WTC11 (cell line): ENCODE measurements at regions not wholly inside any gene's neighbourhood (a gene's known extent, or its start where the extent isn't known, plus 50 kb on each side); places are given as distances from the start of the nearest gene placed in this dataset.

Source experiments
- ATAC-seq: fragments of 200-7000 bp; cut with Tn5 transposase; 2 replicates; pipeline ENCODE4 v1.10.0; 2021; ENCODE audit warnings: mild to moderate bottlenecking, moderate library complexity
- CTCF ChIA-PET: fragments of 300-600 bp; sonication (Branson Sonifier 250); formaldehyde crosslinking; loops from one replicate; lab custom pipeline; 2021; ENCODE audit warnings: antibody characterized with exemption; lab: Charles Lee
- POLR2A ChIA-PET: fragments of 350-600 bp; sonication (Branson Sonifier 250); formaldehyde crosslinking; loops from one replicate; lab custom pipeline; 2021; ENCODE audit warnings: antibody characterized with exemption; lab: Charles Lee
- DNase-seq: peaks from one replicate; pipeline ENCODE4 v3.0.0; 2021; ENCODE audit warnings: low spot score
- H3K27ac Mint-ChIP-seq: 2 replicates; pipeline ENCODE4 v1.8.0; 2021; ENCODE audit warnings: mixed read lengths
- H3K27me3 Mint-ChIP-seq: 2 replicates; pipeline ENCODE4 v1.8.0; 2021; ENCODE audit warnings: low read depth, mild to moderate bottlenecking, moderate library complexity, mixed read lengths
- H3K36me3 Mint-ChIP-seq: 2 replicates; pipeline ENCODE4 v1.8.0; 2021; ENCODE audit warnings: mixed read lengths
- H3K4me1 Mint-ChIP-seq: 2 replicates; pipeline ENCODE4 v1.8.0; 2022; ENCODE audit warnings: mixed read lengths
- H3K4me3 Mint-ChIP-seq: 2 replicates; pipeline ENCODE4 v1.8.0; 2021; ENCODE audit warnings: mild to moderate bottlenecking, moderate library complexity, mixed read lengths
- H3K9me3 Mint-ChIP-seq: 2 replicates; pipeline ENCODE4 v1.8.0; 2021; ENCODE audit warnings: mixed read lengths
- ATF2 ChIP-seq: sonication (generic); formaldehyde crosslinking; IDR thresholded peaks from 2 replicates; pipeline ENCODE4 v1.8.1; 2022; ENCODE audit warnings: low read depth, missing genetic modification reagents, borderline replicate concordance
- ATF3 ChIP-seq: sonication (generic); formaldehyde crosslinking; conservative IDR thresholded peaks from 2 replicates; pipeline ENCODE4 v1.8.1; 2022; ENCODE audit warnings: mild to moderate bottlenecking, missing genetic modification reagents
- CDX4 ChIP-seq: fragments of 250-450 bp; sonication (Bioruptor Pico); IDR thresholded peaks from 2 replicates; pipeline ENCODE4 v1.9.0; 2021; ENCODE audit warnings: moderate library complexity, mild to moderate bottlenecking, inconsistent platforms, borderline replicate concordance
- EMX1 ChIP-seq: fragments of 250-450 bp; sonication (Bioruptor Pico); IDR thresholded peaks from 2 replicates; pipeline ENCODE4 v1.8.0; 2021; ENCODE audit warnings: mild to moderate bottlenecking
- KAT7 ChIP-seq: sonication (generic); formaldehyde crosslinking; IDR thresholded peaks from 2 replicates; pipeline ENCODE4 v1.8.1; 2023; ENCODE audit warnings: missing genetic modification reagents, mild to moderate bottlenecking, borderline replicate concordance
- NFYB ChIP-seq: sonication (generic); formaldehyde crosslinking; conservative IDR thresholded peaks from 2 replicates; pipeline ENCODE4 v1.8.0; 2022; ENCODE audit warnings: low read depth, missing genetic modification reagents
- RELA ChIP-seq: sonication (generic); formaldehyde crosslinking; IDR thresholded peaks from 2 replicates; pipeline ENCODE4 v1.8.1; 2022; ENCODE audit warnings: missing genetic modification reagents, mild to moderate bottlenecking, borderline replicate concordance
- RORB ChIP-seq: fragments of 250-450 bp; sonication (Bioruptor Pico); IDR thresholded peaks from 2 replicates; pipeline ENCODE4 v1.9.0; 2021; ENCODE audit warnings: mild to moderate bottlenecking
- SMAD4 ChIP-seq: sonication (generic); formaldehyde crosslinking; IDR thresholded peaks from 2 replicates; pipeline ENCODE4 v1.8.0; 2022; ENCODE audit warnings: mild to moderate bottlenecking, missing genetic modification reagents
- TCF7 ChIP-seq: sonication (generic); formaldehyde crosslinking; IDR thresholded peaks from 2 replicates; pipeline ENCODE4 v1.8.0; 2022; ENCODE audit warnings: mild to moderate bottlenecking, low read depth, missing genetic modification reagents, moderate library complexity
- ZNF138 ChIP-seq: sonication (generic); formaldehyde crosslinking; conservative IDR thresholded peaks from 2 replicates; pipeline ENCODE4 v1.8.1; 2022; ENCODE audit warnings: mild to moderate bottlenecking, moderate library complexity, missing genetic modification reagents
- ZNF263 ChIP-seq: sonication (generic); formaldehyde crosslinking; IDR thresholded peaks from 2 replicates; pipeline ENCODE4 v1.8.1; 2022; ENCODE audit warnings: low read depth, mild to moderate bottlenecking, moderate library complexity, missing genetic modification reagents
- ZNF396 ChIP-seq: fragments of 250-450 bp; sonication (Bioruptor Pico); IDR thresholded peaks from 2 replicates; pipeline ENCODE4 v1.8.0; 2021; ENCODE audit warnings: mild to moderate bottlenecking, moderate library complexity, borderline replicate concordance
- ZNF423 ChIP-seq: fragments of 250-450 bp; sonication (Bioruptor Pico); IDR thresholded peaks from 2 replicates; pipeline ENCODE4 v2.1.2; 2022; ENCODE audit warnings: mild to moderate bottlenecking, moderate library complexity
- TF ChIP-seq, protein P1 (sequence below): sonication (generic); formaldehyde crosslinking; IDR thresholded peaks from 2 replicates; pipeline ENCODE4 v1.8.1; 2022; ENCODE audit warnings: missing genetic modification reagents, borderline replicate concordance
- TF ChIP-seq, protein P2 (sequence below): sonication (generic); formaldehyde crosslinking; IDR thresholded peaks from 2 replicates; pipeline ENCODE4 v1.8.1; 2023; ENCODE audit warnings: mild to moderate bottlenecking, missing genetic modification reagents, moderate library complexity
- TF ChIP-seq, protein P3 (sequence below): sonication (generic); formaldehyde crosslinking; IDR thresholded peaks from 2 replicates; pipeline ENCODE4 v1.8.1; 2023; ENCODE audit warnings: mild to moderate bottlenecking, missing genetic modification reagents
- TF ChIP-seq, protein P4 (sequence below): fragments of 250-450 bp; sonication (Bioruptor Pico); IDR thresholded peaks from 2 replicates; pipeline ENCODE4 v1.9.0; 2021; ENCODE audit warnings: mild to moderate bottlenecking

GRCh38 chr5:2238732-2239131 is 356.0 kb upstream of the IRX4 start (continued):
- TF ChIP-seq ATF3 (CRISPR knock-in tag) (no peak), NFYB (no peak)
- TF ChIP-seq, protein P1, sequence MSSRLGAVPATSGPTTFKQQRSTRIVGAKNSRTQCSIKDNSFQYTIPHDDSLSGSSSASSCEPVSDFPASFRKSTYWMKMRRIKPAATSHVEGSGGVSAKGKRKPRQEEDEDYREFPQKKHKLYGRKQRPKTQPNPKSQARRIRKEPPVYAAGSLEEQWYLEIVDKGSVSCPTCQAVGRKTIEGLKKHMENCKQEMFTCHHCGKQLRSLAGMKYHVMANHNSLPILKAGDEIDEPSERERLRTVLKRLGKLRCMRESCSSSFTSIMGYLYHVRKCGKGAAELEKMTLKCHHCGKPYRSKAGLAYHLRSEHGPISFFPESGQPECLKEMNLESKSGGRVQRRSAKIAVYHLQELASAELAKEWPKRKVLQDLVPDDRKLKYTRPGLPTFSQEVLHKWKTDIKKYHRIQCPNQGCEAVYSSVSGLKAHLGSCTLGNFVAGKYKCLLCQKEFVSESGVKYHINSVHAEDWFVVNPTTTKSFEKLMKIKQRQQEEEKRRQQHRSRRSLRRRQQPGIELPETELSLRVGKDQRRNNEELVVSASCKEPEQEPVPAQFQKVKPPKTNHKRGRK (CRISPR knock-in tag), result no peak

DNA sequence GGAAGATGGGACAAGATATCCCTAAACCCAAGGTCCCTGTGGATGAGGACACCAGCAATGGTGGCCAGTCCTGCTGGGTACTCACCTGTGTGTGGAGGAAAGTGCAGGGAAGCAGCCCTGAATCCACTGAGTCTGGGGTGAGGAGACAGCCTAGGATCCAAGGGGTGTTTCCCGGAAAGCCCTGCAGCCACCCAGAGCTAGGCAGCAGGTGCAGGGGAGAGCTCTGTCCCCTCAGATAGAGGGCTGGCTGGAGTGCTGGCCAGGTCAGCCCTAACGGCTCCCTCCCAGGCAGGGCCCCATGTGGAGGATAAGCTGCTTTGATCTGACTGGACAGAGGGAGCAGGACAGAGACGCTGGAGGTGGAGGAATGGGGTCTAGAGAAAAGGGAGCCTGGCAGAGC is 344.7 kb upstream of the IRX4 start:
- CTCF ChIA-PET, result no interaction called here
- TF ChIP-seq ZNF138 (CRISPR knock-in tag) (no peak), ATF2 (CRISPR knock-in tag) (no peak), ZNF423 (no peak), TCF7 (CRISPR knock-in tag) (no peak), ZNF396 (no peak), RORB (CRISPR knock-in tag) (no peak), ZNF263 (no peak), EMX1 (no peak)
- TF ChIP-seq, protein P2, sequence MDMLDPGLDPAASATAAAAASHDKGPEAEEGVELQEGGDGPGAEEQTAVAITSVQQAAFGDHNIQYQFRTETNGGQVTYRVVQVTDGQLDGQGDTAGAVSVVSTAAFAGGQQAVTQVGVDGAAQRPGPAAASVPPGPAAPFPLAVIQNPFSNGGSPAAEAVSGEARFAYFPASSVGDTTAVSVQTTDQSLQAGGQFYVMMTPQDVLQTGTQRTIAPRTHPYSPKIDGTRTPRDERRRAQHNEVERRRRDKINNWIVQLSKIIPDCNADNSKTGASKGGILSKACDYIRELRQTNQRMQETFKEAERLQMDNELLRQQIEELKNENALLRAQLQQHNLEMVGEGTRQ (CRISPR knock-in tag), result no peak
- TF ChIP-seq, protein P3, sequence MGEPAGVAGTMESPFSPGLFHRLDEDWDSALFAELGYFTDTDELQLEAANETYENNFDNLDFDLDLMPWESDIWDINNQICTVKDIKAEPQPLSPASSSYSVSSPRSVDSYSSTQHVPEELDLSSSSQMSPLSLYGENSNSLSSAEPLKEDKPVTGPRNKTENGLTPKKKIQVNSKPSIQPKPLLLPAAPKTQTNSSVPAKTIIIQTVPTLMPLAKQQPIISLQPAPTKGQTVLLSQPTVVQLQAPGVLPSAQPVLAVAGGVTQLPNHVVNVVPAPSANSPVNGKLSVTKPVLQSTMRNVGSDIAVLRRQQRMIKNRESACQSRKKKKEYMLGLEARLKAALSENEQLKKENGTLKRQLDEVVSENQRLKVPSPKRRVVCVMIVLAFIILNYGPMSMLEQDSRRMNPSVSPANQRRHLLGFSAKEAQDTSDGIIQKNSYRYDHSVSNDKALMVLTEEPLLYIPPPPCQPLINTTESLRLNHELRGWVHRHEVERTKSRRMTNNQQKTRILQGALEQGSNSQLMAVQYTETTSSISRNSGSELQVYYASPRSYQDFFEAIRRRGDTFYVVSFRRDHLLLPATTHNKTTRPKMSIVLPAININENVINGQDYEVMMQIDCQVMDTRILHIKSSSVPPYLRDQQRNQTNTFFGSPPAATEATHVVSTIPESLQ, result no peak

GRCh38 chr5:2224689-2225088 is 342.0 kb upstream of the IRX4 start:
- H3K36me3 Mint-ChIP-seq, result no peaks in the 10 kb centered on the region
- POLR2A ChIA-PET, result no interaction called here
- TF ChIP-seq SMAD4 (CRISPR knock-in tag), result no peak
- no peak for DNase-seq
- no peaks in the 10 kb centered on the region for H3K27me3 Mint-ChIP-seq
- H3K27ac Mint-ChIP-seq, result no peak overlapping the region
- CTCF ChIA-PET, result no interaction called here
- ATAC-seq, result no peak
- H3K4me3 Mint-ChIP-seq, result no peak overlapping the region
- H3K9me3 Mint-ChIP-seq, result peaks cover 2% of the 10 kb centered on the region
- H3K4me1 Mint-ChIP-seq, result peaks cover 7% of the 10 kb centered on the region

More for the DNA sequence above, 344.7 kb upstream of the IRX4 start:
- Mint-ChIP-seq H3K4me1 (peaks cover 7% of the 10 kb centered on the region), H3K36me3 (no peaks in the 10 kb centered on the region), H3K9me3 (no peaks in the 10 kb centered on the region), H3K27me3 (no peaks in the 10 kb centered on the region), H3K4me3 (no peak overlapping the region), H3K27ac (no peak overlapping the region)
- DNase-seq (no peak), ATAC-seq (no peak)
- POLR2A ChIA-PET, result no interaction called here

DNA sequence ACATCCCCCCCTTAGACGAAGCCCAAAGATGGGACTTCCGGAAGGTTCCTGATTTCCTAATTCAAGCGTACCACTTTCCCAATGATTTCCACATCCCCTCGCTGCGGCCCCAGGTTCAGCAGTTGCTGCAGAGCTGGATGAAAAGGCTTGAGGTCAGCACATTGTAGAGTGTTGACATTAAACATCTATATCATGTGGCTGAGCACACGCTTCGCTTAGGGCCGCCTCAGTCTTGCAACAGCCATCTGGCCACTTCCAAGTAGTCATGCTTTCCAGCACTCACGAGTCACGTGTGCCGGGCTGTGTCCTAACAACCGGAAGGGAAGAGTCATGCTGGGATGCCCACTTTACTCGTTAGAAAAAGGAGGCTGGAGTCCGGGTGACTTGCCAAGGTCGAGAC is 340.6 kb upstream of the IRX4 start:
- CTCF ChIA-PET, result interaction anchor here (0.5 kb wide), 1 partner anchor 581 kb away, joined by 3 read pairs; no protein-coding TSS in a partner anchor
- Mint-ChIP-seq H3K4me1 (peaks cover 6% of the 10 kb centered on the region), H3K27me3 (no peaks in the 10 kb centered on the region), H3K4me3 (no peak overlapping the region), H3K9me3 (peaks cover 14% of the 10 kb centered on the region), H3K27ac (no peak overlapping the region), H3K36me3 (no peaks in the 10 kb centered on the region)
- DNase-seq (no peak), ATAC-seq (no peak)
- POLR2A ChIA-PET, result no interaction called here
- no peak for TF ChIP-seq RELA (CRISPR knock-in tag)
- TF ChIP-seq CDX4 (CRISPR knock-in tag), result no peak
- TF ChIP-seq, protein P4, sequence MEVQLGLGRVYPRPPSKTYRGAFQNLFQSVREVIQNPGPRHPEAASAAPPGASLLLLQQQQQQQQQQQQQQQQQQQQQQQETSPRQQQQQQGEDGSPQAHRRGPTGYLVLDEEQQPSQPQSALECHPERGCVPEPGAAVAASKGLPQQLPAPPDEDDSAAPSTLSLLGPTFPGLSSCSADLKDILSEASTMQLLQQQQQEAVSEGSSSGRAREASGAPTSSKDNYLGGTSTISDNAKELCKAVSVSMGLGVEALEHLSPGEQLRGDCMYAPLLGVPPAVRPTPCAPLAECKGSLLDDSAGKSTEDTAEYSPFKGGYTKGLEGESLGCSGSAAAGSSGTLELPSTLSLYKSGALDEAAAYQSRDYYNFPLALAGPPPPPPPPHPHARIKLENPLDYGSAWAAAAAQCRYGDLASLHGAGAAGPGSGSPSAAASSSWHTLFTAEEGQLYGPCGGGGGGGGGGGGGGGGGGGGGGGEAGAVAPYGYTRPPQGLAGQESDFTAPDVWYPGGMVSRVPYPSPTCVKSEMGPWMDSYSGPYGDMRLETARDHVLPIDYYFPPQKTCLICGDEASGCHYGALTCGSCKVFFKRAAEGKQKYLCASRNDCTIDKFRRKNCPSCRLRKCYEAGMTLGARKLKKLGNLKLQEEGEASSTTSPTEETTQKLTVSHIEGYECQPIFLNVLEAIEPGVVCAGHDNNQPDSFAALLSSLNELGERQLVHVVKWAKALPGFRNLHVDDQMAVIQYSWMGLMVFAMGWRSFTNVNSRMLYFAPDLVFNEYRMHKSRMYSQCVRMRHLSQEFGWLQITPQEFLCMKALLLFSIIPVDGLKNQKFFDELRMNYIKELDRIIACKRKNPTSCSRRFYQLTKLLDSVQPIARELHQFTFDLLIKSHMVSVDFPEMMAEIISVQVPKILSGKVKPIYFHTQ, result no peak
- TF ChIP-seq KAT7, result no peak
